ENCODE measurements at regions not wholly inside any gene's neighbourhood (a gene's known extent, or its start where the extent isn't known, plus 50 kb on each side); places are given as distances from the start of the nearest gene placed in this dataset.
"Not testable (repeated sequence)": the region's sequence is repeated elsewhere in the genome, so short reads cannot be mapped to it uniquely, and the experiment has no call there.

DNA sequence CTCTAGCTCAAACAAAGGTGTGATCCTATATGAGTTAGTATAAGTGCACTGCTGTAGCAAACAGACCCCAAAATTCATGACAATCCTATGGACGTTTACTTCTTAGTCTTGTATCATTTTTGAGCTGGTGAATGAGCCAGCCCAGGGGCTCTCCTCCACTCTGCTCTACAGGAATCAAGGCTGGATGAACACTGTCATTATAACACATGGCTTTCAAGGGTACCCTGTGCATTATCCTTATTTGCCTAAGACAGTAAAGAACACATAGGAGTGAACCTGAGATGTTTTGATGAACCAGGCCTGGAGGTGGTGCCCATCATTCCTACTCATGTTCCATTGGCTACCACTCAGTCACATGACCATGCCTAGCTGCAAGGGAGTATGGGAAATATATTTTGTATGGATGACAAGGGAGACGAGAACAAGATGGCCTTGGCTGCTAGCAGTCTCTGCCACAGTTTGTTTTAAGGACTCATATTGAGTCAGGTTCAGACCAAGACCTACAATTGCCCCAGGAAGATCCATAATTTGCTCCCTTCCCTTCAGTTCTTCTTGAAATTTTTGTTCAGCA is 107.4 kb upstream of the HES1 start:
- no peak for DNase-seq

DNA sequence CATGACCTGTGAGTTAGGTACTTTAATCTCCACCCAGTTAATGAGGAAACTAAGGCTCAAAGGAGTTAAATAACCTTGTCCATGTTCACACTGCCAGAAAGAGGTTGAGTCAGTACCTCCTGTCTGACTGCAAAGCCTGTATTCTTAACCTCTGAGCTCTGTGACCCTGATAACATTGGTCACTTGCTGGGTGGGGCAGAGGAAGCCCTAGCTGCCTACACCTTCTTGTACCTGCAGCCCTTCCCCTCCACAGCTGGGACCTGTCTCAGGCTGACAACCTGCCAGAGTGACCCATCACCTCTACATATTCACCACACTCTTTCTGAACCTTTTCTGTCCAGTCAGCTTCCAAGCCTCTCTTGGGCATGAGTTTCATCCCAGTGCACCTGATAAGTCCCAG is 106.1 kb upstream of the HES1 start:
- DNase-seq: no peak

DNA sequence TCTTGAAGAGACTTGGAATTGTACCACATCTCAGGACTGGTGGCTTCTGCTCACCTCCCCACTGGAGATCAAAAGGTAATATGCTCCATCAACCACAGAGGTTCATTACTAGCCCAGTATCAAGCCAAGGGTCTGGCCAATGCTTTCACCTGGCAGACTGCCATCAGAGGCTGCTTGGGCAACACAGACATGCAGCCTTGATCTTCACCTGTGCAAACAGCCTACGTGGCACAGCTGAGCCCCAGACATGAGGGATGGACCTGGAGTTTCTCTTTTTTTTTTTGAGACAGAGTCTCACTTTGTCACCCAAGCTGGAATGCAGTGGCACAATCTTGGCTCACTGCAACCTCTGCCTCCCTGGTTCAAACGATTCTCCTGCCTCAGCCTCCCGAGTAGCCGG is 105.6 kb upstream of the HES1 start:
- no peak for DNase-seq

DNA sequence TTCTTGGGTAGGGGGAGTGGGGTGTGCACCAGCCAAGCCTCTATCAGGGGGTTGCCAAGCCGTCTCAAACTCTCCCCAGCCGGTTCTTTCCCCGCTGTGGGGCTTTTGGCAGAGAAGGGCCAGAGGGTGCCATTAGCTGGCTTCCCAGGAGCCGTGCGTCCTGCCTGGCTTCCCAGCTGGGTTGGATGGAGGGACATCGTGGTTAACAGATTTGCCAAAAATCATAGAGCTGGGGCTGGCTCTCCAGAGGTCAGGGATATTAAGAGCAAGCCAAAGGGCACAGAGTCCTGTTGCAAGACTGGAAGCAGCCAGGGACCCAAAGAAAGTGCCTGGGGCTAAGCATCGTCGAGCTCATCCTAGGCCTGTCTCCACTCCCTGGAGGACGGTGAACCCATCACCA is 104.6 kb upstream of the HES1 start:
- DNase-seq: no peak

DNA sequence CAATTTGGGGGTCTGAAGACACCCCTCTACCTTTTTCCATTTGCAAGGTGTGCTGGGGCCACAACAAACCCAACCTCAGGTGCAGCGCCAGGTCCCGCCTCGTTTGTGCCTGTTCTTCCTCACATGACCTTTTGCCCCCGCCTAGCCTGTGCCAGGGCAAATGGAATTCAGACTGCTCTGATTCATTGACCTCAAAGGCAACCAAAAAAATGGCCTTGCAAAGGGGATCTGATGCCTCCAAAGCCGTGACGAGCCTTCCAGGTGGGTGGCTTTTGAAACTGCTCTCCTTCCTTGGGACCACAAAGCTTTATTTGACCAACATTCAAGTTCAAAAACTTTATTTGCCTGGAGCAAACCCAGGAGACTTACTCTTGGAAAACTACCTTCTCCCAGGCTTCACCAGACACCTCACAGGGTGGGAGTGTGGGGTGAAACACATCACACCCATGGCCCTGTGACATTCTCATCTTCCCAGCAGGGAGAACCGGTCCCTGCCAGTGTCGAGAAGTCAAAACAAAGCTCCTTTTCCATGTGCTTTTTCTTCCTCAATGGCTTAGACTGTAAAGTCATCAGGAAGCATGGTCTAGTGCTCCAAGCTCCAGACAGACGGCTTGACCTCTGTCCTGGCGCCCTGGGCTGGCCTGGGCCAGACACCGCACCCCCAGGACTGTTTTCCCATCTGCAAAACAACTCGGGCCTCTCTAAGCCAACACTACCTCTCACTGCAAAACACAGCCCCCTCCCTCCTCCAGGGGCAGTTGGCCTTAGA is 103.9 kb upstream of the HES1 start:
- DNase-seq: no peak

DNA sequence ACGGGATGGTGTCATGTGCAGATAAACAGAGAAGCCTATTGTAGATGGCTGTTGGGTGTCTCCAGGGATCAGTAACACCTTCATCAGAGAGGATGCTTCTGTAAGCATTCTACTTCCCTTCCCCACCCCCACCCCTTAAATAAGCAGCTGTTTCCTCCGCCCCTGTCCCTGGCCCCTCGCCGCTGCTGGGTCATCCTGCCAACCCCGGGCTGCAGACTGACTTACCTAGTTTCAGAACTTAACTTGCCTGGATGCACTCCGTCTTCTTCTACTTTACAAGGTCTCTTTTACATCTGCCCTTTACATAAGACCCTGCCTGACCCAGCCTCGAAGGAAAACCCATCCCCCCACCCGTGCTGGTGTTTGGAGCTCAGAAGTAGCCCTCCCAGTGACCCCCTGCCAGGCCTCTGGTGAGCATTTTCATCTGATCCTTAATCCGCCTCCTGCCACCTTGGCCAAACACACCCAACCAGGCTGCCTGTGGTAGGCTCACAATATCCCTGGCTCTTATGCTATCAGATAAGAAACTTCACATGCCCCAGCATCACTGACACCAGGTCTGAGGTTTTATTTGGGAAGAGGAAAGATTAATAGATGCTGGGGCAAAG is 103.0 kb upstream of the HES1 start:
- DNase-seq: peak in 1 of 2 donors; percentile 77

DNA sequence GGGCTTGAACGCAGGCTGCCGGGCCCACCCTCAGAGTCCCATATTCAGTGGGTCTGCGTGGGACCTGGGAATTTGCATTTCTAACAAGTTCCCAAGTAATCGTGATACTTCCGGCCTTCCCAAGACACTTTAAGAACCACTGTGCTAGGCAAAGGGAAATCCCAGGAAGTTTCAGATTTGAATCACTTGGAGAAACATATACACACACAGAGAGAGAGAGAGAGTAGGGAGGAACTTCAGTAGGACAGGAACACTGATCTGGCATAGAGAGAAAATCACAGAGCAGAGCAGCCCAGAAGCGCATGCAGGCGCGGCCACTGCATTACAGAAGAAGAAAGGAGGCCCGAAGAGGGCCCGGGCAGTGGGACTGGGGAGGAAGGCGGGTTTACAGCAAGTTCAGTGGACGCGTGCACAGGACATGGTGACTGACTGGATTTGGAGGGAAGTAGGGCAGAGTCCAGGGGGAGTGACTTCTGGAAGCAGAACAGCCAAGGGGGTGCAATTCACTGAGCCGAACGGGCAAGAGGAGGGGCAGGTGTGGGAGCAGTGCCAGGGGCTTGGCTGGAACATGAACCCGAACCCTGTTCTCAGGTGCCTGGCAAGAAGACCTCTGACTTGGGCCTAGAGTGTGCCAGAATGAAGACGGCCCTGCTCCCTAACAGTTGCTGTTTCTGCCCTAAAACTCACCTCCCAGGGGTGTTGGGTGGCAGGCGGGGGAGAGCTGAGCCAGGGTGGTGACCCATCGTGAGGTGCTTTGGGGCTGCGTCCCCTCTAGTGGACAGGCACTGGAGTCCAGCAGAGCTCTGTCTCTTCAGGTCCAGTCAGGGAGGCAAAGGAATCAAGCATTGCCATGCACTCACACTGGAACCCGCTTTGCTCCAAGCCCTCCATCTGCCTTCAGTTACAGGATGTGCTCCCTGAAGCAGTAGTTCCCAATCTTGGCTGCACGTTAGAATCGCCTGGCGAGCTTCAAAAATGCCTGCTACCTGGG is 101.3 kb upstream of the HES1 start:
- DNase-seq: no peak

DNA sequence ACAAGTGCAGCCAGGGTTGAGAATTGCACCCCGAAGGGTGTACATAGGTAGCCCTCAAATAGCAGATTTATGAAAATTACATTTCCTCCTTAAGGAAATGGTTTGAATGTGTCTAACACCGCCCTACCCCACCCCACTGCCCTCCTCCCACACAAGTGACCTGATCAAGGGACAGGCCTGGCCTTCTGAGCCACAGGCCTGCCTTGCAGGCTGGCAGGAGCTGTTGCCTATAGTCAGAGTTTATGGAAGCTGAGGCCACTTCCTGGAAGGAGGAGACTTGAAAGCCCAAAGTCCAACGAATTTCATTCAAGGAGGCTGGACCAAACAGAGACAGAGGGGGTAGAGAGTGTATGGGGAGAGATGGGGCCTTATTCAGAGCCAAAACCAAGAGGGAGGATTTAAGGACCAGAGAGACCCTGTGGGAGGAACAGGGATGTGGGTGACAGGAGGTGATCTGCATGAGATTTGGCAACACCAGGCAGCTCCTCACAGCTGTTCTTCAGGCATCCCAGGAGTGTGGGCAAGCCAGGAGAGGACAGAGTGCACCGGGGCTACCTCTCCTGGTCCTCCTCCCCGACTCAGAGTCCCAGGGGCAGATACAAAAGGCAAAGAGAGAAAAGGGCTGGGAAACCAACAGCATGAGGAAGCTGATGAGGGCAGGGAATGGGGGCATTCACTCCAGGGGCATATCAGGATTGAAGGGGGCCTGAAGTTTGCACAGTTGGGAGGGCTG is 100.4 kb upstream of the HES1 start:
- no peak for DNase-seq

DNA sequence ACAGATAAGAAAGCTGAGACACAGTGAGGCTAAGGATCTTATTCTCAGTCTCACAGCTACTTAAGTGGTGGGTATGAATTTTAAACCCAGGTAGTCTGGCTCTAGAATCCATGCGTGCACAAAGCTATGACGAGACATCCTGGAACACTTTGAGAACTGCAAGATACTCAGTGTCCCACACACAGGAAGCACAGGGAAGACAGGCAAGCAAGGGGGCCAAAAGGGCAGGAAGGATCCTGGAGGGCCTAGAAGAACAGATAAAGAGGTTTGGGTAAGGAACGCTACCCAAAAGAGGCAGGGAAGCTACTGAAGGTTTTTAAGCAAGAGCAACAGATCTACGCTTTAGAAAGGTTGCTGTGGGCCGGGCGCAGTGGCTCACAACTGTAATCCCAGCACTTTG is 99.1 kb upstream of the HES1 start:
- DNase-seq: no peak

DNA sequence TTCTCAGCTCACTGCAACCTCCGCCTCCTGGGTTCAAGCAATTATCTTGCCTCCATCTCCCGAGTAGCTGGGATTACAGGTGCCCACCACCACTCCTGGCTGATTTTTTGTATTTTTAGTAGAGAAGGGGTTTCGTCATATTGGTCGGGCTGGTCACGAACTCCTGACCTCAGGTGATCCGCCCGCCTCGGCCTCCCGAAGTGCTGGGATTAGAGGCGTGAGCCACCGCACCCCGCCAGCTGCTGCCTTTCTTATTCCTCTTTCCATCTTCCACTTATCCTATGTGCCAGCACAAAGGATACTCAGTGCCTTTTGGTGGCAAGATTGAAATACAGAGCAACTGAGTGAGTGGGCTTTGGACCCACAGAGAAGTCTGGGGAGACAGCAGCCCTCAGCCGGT is 97.6 kb upstream of the HES1 start:
- DNase-seq: not testable (repeated sequence)

DNA sequence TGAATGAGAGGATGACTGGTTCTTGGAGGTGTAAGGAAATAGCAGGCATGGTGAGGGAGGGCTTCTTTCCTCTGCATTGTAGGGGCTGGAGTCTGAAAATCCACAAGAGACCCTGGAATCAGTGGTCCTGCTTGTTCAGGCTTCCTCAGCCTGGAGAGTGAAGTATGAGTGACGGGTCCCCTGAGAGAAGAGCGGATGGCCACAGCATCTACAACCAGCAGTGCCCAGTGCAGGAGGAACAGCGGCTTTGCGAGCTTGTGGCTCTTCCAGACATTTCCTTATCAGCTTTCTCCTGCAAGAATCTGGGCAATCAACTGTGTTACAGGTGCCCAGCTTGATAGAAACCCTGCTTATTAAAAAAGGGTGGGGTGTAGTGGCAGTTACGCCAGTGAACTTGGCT is 97.0 kb upstream of the HES1 start:
- DNase-seq: no peak

DNA sequence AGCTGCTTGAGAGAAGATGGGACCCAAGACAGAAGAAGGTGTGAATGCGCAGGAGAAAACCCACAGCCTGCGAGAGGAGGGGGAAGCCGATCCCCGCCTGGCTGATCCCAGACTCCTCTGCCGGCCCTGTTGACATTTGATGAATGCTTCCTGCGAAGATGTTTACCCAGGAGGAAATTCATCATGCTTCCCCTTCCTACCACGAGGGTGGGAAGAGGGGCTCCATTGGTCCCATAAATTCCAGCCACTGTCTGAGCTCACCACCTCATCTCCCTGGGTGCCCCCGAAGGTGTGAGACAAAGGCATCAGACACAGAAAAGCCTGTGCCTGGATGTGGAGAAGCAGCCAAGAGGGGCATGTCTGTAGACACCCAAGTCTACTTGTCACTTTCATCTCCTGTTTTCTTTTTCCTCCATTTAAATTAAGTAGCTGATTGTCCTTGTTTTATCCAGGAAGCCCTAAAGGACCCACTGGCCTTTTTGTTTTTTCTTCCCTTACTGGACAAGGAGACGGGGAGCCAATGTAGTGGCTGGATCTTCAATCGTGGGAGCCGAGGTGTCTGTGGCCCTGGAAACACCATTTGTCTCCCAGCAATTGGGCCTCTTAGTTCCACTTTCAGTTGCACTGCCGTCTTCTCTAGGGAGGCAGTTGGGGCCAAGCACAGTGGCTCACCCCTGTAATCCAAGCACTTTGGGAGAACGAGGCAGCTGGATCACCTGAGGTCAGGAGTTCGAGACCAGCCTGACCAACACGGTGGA is 95.3 kb upstream of the HES1 start:
- no peak for DNase-seq

DNA sequence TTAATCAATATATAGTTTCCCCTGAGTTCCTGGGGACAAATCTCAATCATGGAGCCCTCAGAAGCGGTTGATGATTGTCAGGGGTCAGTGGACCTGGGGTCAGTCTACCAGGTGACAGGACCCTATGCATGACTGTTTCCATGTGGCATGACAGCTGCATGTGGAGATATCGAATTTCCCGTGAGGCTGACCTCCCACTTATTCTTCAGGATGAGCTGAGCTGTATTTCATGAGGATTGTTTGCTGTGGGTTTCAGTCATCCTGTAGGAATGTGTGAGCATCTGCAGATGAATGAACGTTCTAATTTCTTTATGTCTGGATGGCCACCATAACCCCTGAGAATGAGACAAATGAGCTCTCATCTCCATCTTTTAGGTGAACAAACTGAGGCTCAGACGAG is 93.0 kb upstream of the HES1 start:
- no peak for DNase-seq

DNA sequence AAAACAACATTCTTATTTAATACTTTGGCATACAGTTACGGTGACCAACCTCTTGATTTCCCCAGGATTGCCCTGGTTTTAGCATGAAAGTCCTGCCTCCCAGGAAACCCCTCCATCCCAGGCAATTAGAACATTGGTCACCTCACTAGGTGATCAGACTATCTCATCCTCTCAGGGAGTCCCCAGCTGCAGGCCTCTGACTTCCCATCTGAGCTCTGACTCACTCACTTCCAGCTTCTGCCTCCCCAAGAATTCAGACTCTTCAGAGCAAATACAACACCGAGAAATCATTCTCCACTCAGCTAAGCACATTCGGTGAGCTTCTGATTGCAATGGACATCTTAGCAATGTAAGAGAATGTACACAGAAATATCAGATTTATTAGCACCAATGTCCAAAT is 92.4 kb upstream of the HES1 start:
- DNase-seq: peak in 1 of 2 donors; percentile 71

DNA sequence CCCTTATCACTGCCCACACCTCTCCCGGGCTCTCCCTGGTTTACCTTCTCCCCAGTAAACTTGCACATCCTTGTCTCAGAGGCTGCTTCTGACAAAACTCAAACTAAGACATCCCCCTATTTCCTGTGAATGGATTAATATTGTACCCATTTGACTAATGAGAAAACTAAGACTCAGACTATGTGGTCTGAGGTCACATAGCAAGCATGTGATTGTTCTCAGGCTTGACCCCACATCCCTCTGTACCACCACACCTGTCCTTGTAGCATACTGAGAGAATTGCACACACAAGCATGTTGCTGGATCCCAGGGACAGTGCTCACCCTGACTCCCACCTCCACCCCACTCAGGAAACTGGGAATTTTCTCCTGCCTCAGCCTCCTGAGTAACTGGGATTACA is 90.7 kb upstream of the HES1 start:
- DNase-seq: no peak

DNA sequence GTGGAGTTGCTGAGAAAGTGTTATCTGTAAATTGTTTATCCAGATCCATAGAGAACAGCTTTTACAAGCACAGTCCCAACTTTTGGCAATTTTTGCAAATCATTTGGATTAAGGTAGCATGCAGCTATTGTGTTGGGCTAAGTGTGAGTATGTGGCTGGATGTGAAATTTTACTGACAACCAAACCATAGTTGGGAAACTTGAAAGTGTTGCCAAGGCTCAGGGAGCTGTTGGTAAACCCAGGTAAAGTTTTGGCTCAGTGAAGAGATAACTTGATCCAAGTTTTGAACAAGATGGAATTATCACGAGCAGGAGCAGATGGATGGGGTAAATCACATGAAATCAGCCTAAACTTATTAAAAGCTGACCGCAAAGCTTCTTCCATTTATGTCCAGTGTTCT is 90.0 kb upstream of the HES1 start:
- no peak for DNase-seq

DNA sequence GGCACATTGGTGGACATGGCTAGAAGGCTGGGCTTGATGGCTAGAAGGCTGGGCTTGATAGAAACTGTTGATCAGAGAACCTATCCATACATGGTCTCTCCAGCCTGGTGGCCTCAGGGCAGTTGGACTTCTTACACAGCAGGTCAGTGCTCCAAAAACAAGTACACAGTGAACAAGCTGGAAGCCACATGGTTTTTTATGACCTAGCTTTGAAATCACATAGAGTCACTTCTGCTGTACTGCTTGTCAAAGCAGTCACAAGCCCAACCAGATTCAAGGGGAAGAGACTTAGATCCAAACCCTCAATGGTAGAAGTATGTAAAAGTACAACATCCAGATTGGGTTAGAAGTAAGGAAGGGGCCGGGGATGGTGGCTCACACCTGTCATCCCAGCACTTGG is 89.4 kb upstream of the HES1 start:
- DNase-seq: no peak

DNA sequence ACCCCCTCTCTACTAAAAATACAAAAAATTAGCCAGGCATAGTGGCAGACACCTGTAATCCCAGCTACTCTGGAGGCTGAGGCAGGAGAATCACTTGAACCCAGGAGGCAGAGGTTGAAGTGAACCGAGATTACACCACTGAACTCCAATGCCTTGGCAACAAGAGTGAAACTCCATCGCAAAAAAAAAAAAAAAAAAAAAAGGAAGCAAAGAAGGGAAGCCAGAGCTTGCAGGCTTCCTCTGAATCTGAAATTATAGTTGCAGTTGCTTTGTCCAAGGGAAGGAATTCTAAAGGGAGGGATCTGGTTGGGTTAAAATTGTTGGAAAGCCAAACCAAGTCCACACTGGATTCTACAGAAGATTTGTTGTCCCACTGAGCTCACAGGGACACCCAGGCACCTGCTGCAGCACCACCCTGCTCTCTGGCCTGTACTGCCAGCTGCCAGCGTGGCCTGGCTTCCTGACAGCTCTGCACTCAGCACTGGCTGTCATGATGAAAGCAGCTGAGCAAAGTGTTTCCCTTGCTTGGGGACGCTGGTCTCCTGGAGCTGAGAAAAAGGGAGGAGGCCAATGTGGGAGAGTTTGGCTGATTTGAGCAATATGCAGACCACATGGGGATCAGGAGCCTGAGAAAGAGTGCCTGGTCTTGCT is 88.8 kb upstream of the HES1 start:
- peak; percentile 26 to 44 for DNase-seq

DNA sequence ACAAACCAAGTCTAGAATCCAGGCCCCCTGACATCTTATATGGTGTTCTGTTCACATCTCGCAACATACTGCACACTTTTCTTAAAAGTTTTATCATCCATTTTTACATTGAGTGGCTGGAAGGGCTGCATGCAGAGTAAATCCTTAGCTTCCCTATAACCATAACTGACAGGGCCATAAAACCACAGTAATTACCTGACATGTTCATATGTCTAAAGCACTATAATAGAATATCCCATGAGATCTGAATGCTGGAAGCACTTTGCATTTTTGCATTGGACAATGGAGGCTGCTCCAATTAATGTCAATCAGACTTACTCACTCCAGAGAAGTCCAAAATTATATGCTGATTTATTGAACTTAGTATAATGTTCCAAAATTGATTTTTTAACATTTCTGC is 86.6 kb upstream of the HES1 start:
- DNase-seq: no peak

DNA sequence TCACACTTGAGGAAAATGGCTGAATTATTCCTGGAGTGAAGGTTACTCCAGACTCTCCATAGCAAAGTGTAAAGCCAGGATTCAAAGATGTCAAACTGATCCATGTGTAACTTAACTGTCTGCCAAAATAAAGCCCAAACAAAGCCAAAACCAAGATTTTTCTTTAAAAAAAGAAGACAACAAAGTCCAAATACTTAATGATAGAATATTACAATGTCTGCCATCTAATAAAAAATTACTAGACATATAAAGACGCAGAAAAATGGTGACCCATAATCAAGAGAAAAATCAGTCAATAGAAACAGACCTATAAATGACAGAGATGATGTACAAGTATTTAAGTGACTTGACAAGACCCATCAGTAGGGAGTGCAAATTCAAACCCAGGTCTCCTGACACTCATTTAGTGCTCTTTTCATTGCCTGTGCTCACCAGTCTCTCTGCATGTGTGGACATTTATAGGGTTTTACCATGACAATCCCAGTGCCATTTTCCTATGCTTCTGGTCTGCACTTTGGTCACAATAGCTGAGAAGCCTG is 85.1 kb upstream of the HES1 start:
- no peak for DNase-seq

Measured in bone marrow (tissue), 2 donors.